Fibroblast of lung (primary cell): ENCODE measurements at regions not wholly inside any gene's neighbourhood (a gene's known extent, or its start where the extent isn't known, plus 50 kb on each side); places are given as distances from the start of the nearest gene placed in this dataset.

Experiments
- CTCF ChIP-seq, 2 donors: IDR thresholded peaks in 1 of 2; conservative IDR thresholded peaks in 1 of 2; 1 replicate in 1 of 2; 2 replicates in 1 of 2; pipeline ENCODE4 v1.5.1; 2011 to 2012; ENCODE audit warnings: low read length in 2 of 2, control low read depth in 1 of 2, inconsistent platforms in 1 of 2, low read depth in 1 of 2, mild to moderate bottlenecking in 1 of 2
- EZH2 ChIP-seq: IDR thresholded peaks from 2 replicates; pipeline ENCODE4 v1.5.1; 2012; ENCODE audit warnings: low read length, control low read depth, mild to moderate bottlenecking; ENCODE audit errors: missing control alignments

- no peak for TF ChIP-seq CTCF (conservative IDR thresholded peaks at IDR 0.05 in 1 of 2, IDR thresholded peaks at IDR 0.05 in 1 of 2; ENCODE audit: low read depth in 1 of 2, low read length in 2 of 2)
- no peak for TF ChIP-seq EZH2
These were observed 56.0 kb upstream of the HEY2 start for GRCh38 chr6:125693480-125693879.
